Gastroesophageal sphincter (tissue), 4 donors: ENCODE measurements at regions not wholly inside any gene's neighbourhood (a gene's known extent, or its start where the extent isn't known, plus 50 kb on each side); places are given as distances from the start of the nearest gene placed in this dataset.

ENCODE experiments used
- ATAC-seq: fragments of 150-250 bp; one replicate; pipeline ENCODE4 v1.9.1; 2016; ENCODE audit warnings: mild to moderate bottlenecking, moderate library complexity
- H3K27ac ChIP-seq, 4 donors: fragments of 200-600 bp; sonication (generic) in 3 of 4; 1 replicate in 3 of 4; 2 replicates in 1 of 4; pipeline ENCODE4 v1.5.1; 2016 to 2019
- H3K27me3 ChIP-seq: fragments of 200-600 bp; sonication (generic); one replicate; pipeline ENCODE4 v1.5.1; 2019
- H3K36me3 ChIP-seq, 2 donors: fragments of 200-600 bp; sonication (generic); one replicate each; pipeline ENCODE4 v1.5.1; 2019; ENCODE audit warnings: control low read depth in 1 of 2
- H3K4me1 ChIP-seq, 3 donors: fragments of 200-600 bp; sonication (generic); 1 replicate in 2 of 3; 2 replicates in 1 of 3; pipeline ENCODE4 v1.5.1; 2016 to 2019; ENCODE audit warnings: control low read depth in 2 of 3
- H3K4me3 ChIP-seq, 2 donors: fragments of 200-600 bp; sonication (generic); one replicate each; pipeline ENCODE4 v1.5.1; 2019; ENCODE audit warnings: mild to moderate bottlenecking in 1 of 2, moderate library complexity in 1 of 2
- H3K9me3 ChIP-seq, 3 donors: fragments of 200-600 bp; sonication (generic); one replicate each; pipeline ENCODE4 v1.5.1; 2017 to 2019; ENCODE audit warnings: control low read depth in 2 of 3
- CTCF ChIP-seq, 4 experiments: fragments of 200-600 bp in 2 of 4; fragments of 450-650 bp in 2 of 4; sonication (generic) in 1 of 4; IDR thresholded peaks; one replicate each; pipeline ENCODE4 v1.5.1; 2017 to 2019; ENCODE audit warnings: antibody characterized with exemption in 4 of 4, mild to moderate bottlenecking in 2 of 4, moderate library complexity in 2 of 4
- EP300 ChIP-seq: sonication (generic); formaldehyde crosslinking; IDR thresholded peaks from one replicate; pipeline ENCODE4 v1.6.1; 2017; ENCODE audit warnings: antibody characterized with exemption, mild to moderate bottlenecking
- POLR2A ChIP-seq, 2 donors: fragments of 450-650 bp; IDR thresholded peaks; one replicate each; pipeline ENCODE4 v1.6.1; 2017; ENCODE audit warnings: antibody characterized with exemption in 2 of 2, mild to moderate bottlenecking in 2 of 2, moderate library complexity in 1 of 2
- POLR2AphosphoS5 ChIP-seq: sonication (generic); formaldehyde crosslinking; IDR thresholded peaks from one replicate; pipeline ENCODE4 v1.6.1; 2017; ENCODE audit warnings: antibody characterized with exemption
- WGBS, 2 donors: methylation state at CpG; one replicate each; pipeline ENCODE4 v1.1.5; 2018; ENCODE audit warnings: low coverage in 1 of 2; 5-methylcytosine and 5-hydroxymethylcytosine counted together

- no peaks in the 10 kb centered on the region for H3K36me3 ChIP-seq
- no peak for ATAC-seq
- no peak overlapping the region for H3K27ac ChIP-seq
- H3K9me3 ChIP-seq = peaks cover 0 to 9% (median 0%) of the 10 kb centered on the region in 3 donors
- H3K4me1 ChIP-seq = no peaks in the 10 kb centered on the region
- H3K27me3 ChIP-seq = no peaks in the 10 kb centered on the region
- TF ChIP-seq POLR2A (IDR thresholded peaks at IDR 0.05) = no peak
- no peak for TF ChIP-seq CTCF (IDR thresholded peaks at IDR 0.05)
- TF ChIP-seq POLR2AphosphoS5 = no peak
- no peak for TF ChIP-seq EP300
- 53 to 77% methylated on average over 2 of the region's 2 CpGs for WGBS, 2 donors
- H3K4me3 ChIP-seq = no peak overlapping the region
Observed at GRCh38 chr1:164093543-164093942, 465.4 kb upstream of the PBX1 start.

GRCh38 chr1:164101802-164102201, 457.2 kb upstream of the PBX1 start:
- no peaks in the 10 kb centered on the region for H3K27me3 ChIP-seq
- H3K4me1 ChIP-seq = no peaks in the 10 kb centered on the region
- peaks cover 0 to 8% (median 0%) of the 10 kb centered on the region in 3 donors for H3K9me3 ChIP-seq
- no peak for ATAC-seq
- H3K36me3 ChIP-seq = no peaks in the 10 kb centered on the region
- no peak overlapping the region for H3K4me3 ChIP-seq
- WGBS, 2 donors = no CpG with 5 or more reads among the region's 2 CpGs
- TF ChIP-seq POLR2A (IDR thresholded peaks at IDR 0.05) (no peak), POLR2AphosphoS5 (no peak), EP300 (no peak), CTCF (IDR thresholded peaks at IDR 0.05) (no peak)
- no peak overlapping the region for H3K27ac ChIP-seq

- Histone ChIP-seq H3K9me3 (peaks cover 0 to under 1% (median 0%) of the 10 kb centered on the region in 3 donors), H3K4me3 (no peak overlapping the region), H3K27ac (no peak overlapping the region), H3K4me1 (no peaks in the 10 kb centered on the region), H3K27me3 (no peaks in the 10 kb centered on the region), H3K36me3 (no peaks in the 10 kb centered on the region)
- TF ChIP-seq EP300 (no peak), POLR2AphosphoS5 (no peak), CTCF (IDR thresholded peaks at IDR 0.05) (no peak), POLR2A (IDR thresholded peaks at IDR 0.05) (no peak)
- WGBS, 2 donors = 73% methylated on average over 1 of the region's 1 CpG; no CpG with 5 or more reads in 1 of the 2 donors
- ATAC-seq = no peak
Observed at GRCh38 chr1:164131949-164132348, 427.0 kb upstream of the PBX1 start.

- H3K4me3 ChIP-seq = no peak overlapping the region
- H3K36me3 ChIP-seq = no peaks in the 10 kb centered on the region
- 86 to 100% methylated on average over 1 to 3 of the region's 3 CpGs for WGBS, 2 donors
- TF ChIP-seq CTCF (IDR thresholded peaks at IDR 0.05) (no peak), POLR2AphosphoS5 (no peak), EP300 (no peak), POLR2A (IDR thresholded peaks at IDR 0.05) (no peak)
- ATAC-seq = no peak
- H3K4me1 ChIP-seq = no peaks in the 10 kb centered on the region
- no peak overlapping the region for H3K27ac ChIP-seq
- no peaks in the 10 kb centered on the region for H3K9me3 ChIP-seq
- no peaks in the 10 kb centered on the region for H3K27me3 ChIP-seq
Observed at GRCh38 chr1:164137273-164137925, 421.6 kb upstream of the PBX1 start.

GRCh38 chr1:164141797-164142196, 417.2 kb upstream of the PBX1 start:
- no peaks in the 10 kb centered on the region for H3K9me3 ChIP-seq
- H3K4me3 ChIP-seq = no peak overlapping the region
- TF ChIP-seq EP300 (no peak), POLR2A (IDR thresholded peaks at IDR 0.05) (no peak)
- H3K27ac ChIP-seq = no peak overlapping the region
- H3K36me3 ChIP-seq = no peaks in the 10 kb centered on the region
- no peaks in the 10 kb centered on the region for H3K27me3 ChIP-seq
- ATAC-seq = no peak
- no peaks in the 10 kb centered on the region for H3K4me1 ChIP-seq
- WGBS, 2 donors = 63 to 66% methylated on average over 6 to 8 of the region's 8 CpGs
